ENCODE measurements at regions not wholly inside any gene's neighbourhood (a gene's known extent, or its start where the extent isn't known, plus 50 kb on each side); places are given as distances from the start of the nearest gene placed in this dataset.

GRCh38 chr13:105406551-105406950, 1128.9 kb downstream of the EFNB2 start:
- no peaks in the 10 kb centered on the region for H3K4me1 ChIP-seq (ENCODE audit: control insufficient read depth in 1 of 2, insufficient read depth in 2 of 2, low read length in 2 of 2)
- DNase-seq (no peak), ATAC-seq (ENCODE audit: low FRiP score) (no peak)
- intact Hi-C loops (cut with DNase I) = no loop called here
- WGBS, 2 donors = 91 to 93% methylated on average over 3 of the region's 3 CpGs
- H3K4me3 ChIP-seq (ENCODE audit: low read length in 2 of 2) = no peak overlapping the region
- no peaks in the 10 kb centered on the region for H3K9me3 ChIP-seq (ENCODE audit: control insufficient read depth, low read length)
- no peaks in the 10 kb centered on the region for H3K36me3 ChIP-seq (ENCODE audit: control insufficient read depth in 1 of 2, insufficient read depth in 2 of 2, low read length in 1 of 2)
- no peaks in the 10 kb centered on the region for H3K27me3 ChIP-seq (ENCODE audit: control insufficient read depth in 1 of 2, insufficient read depth in 2 of 2, low read length in 1 of 2)
- H3K27ac ChIP-seq (ENCODE audit: low read depth in 1 of 2, low read length in 2 of 2) = no peak overlapping the region

GRCh38 chr13:105403086-105403485, 1132.4 kb downstream of the EFNB2 start:
- H3K4me1 ChIP-seq (ENCODE audit: control insufficient read depth in 1 of 2, insufficient read depth in 2 of 2, low read length in 2 of 2) = no peaks in the 10 kb centered on the region
- H3K27ac ChIP-seq (ENCODE audit: low read depth in 1 of 2, low read length in 2 of 2) = no peak overlapping the region
- no peaks in the 10 kb centered on the region for H3K27me3 ChIP-seq (ENCODE audit: control insufficient read depth in 1 of 2, insufficient read depth in 2 of 2, low read length in 1 of 2)
- intact Hi-C loops (cut with DNase I) = no loop called here
- H3K9me3 ChIP-seq (ENCODE audit: control insufficient read depth, low read length) = no peaks in the 10 kb centered on the region
- ATAC-seq (ENCODE audit: low FRiP score) (no peak), DNase-seq (no peak)
- no peak overlapping the region for H3K4me3 ChIP-seq (ENCODE audit: low read length in 2 of 2)
- no peaks in the 10 kb centered on the region for H3K36me3 ChIP-seq (ENCODE audit: control insufficient read depth in 1 of 2, insufficient read depth in 2 of 2, low read length in 1 of 2)

- Histone ChIP-seq H3K36me3 (ENCODE audit: control insufficient read depth in 1 of 2, insufficient read depth in 2 of 2, low read length in 1 of 2) (no peaks in the 10 kb centered on the region), H3K27me3 (ENCODE audit: control insufficient read depth in 1 of 2, insufficient read depth in 2 of 2, low read length in 1 of 2) (no peaks in the 10 kb centered on the region), H3K9me3 (ENCODE audit: control insufficient read depth, low read length) (no peaks in the 10 kb centered on the region), H3K4me1 (ENCODE audit: control insufficient read depth in 1 of 2, insufficient read depth in 2 of 2, low read length in 2 of 2) (no peaks in the 10 kb centered on the region), H3K27ac (ENCODE audit: low read depth in 1 of 2, low read length in 2 of 2) (no peak overlapping the region), H3K4me3 (ENCODE audit: low read length in 2 of 2) (no peak overlapping the region)
- DNase-seq = no peak
- intact Hi-C loops (cut with DNase I) = no loop called here
- ATAC-seq (ENCODE audit: low FRiP score) = no peak
- WGBS, 2 donors = 60 to 77% methylated on average over 1 of the region's 1 CpG
These were observed 1140.4 kb downstream of the EFNB2 start for GRCh38 chr13:105395041-105395440.

- intact Hi-C loops (cut with DNase I) = no loop called here
- no peaks in the 10 kb centered on the region for H3K9me3 ChIP-seq (ENCODE audit: control insufficient read depth, low read length)
- ATAC-seq (ENCODE audit: low FRiP score) (no peak), DNase-seq (no peak)
- no peaks in the 10 kb centered on the region for H3K4me1 ChIP-seq (ENCODE audit: control insufficient read depth in 1 of 2, insufficient read depth in 2 of 2, low read length in 2 of 2)
- H3K27me3 ChIP-seq (ENCODE audit: control insufficient read depth in 1 of 2, insufficient read depth in 2 of 2, low read length in 1 of 2) = no peaks in the 10 kb centered on the region
- H3K4me3 ChIP-seq (ENCODE audit: low read length in 2 of 2) = no peak overlapping the region
- 84% methylated on average over 2 of the region's 2 CpGs for WGBS, 2 donors
- H3K27ac ChIP-seq (ENCODE audit: low read depth in 1 of 2, low read length in 2 of 2) = no peak overlapping the region
- H3K36me3 ChIP-seq (ENCODE audit: control insufficient read depth in 1 of 2, insufficient read depth in 2 of 2, low read length in 1 of 2) = no peaks in the 10 kb centered on the region
These were observed 1146.1 kb downstream of the EFNB2 start for GRCh38 chr13:105389373-105389772.

- WGBS, 2 donors = 87 to 92% methylated on average over 7 of the region's 7 CpGs
- Histone ChIP-seq H3K9me3 (ENCODE audit: control insufficient read depth, low read length) (no peaks in the 10 kb centered on the region), H3K36me3 (ENCODE audit: control insufficient read depth in 1 of 2, insufficient read depth in 2 of 2, low read length in 1 of 2) (no peaks in the 10 kb centered on the region), H3K27ac (ENCODE audit: low read depth in 1 of 2, low read length in 2 of 2) (no peak overlapping the region), H3K4me3 (ENCODE audit: low read length in 2 of 2) (no peak overlapping the region), H3K27me3 (ENCODE audit: control insufficient read depth in 1 of 2, insufficient read depth in 2 of 2, low read length in 1 of 2) (no peaks in the 10 kb centered on the region), H3K4me1 (ENCODE audit: control insufficient read depth in 1 of 2, insufficient read depth in 2 of 2, low read length in 2 of 2) (no peaks in the 10 kb centered on the region)
- ATAC-seq (ENCODE audit: low FRiP score) = no peak
- intact Hi-C loops (cut with DNase I) = no loop called here
- no peak for DNase-seq
These were observed 1158.0 kb downstream of the EFNB2 start for GRCh38 chr13:105377452-105377851.

- H3K27me3 ChIP-seq (ENCODE audit: control insufficient read depth in 1 of 2, insufficient read depth in 2 of 2, low read length in 1 of 2) = no peaks in the 10 kb centered on the region
- H3K9me3 ChIP-seq (ENCODE audit: control insufficient read depth, low read length) = no peaks in the 10 kb centered on the region
- H3K4me3 ChIP-seq (ENCODE audit: low read length in 2 of 2) = no peak overlapping the region
- DNase-seq (no peak), ATAC-seq (ENCODE audit: low FRiP score) (no peak)
- no peaks in the 10 kb centered on the region for H3K36me3 ChIP-seq (ENCODE audit: control insufficient read depth in 1 of 2, insufficient read depth in 2 of 2, low read length in 1 of 2)
- 26 to 40% methylated on average over 2 of the region's 2 CpGs for WGBS, 2 donors
- no peaks in the 10 kb centered on the region for H3K4me1 ChIP-seq (ENCODE audit: control insufficient read depth in 1 of 2, insufficient read depth in 2 of 2, low read length in 2 of 2)
- no peak overlapping the region for H3K27ac ChIP-seq (ENCODE audit: low read depth in 1 of 2, low read length in 2 of 2)
- intact Hi-C loops (cut with DNase I) = no loop called here
These were observed 1165.3 kb downstream of the EFNB2 start for GRCh38 chr13:105370011-105370650.

- Histone ChIP-seq H3K9me3 (ENCODE audit: control insufficient read depth, low read length) (no peaks in the 10 kb centered on the region), H3K27me3 (ENCODE audit: control insufficient read depth in 1 of 2, insufficient read depth in 2 of 2, low read length in 1 of 2) (no peaks in the 10 kb centered on the region), H3K36me3 (ENCODE audit: control insufficient read depth in 1 of 2, insufficient read depth in 2 of 2, low read length in 1 of 2) (no peaks in the 10 kb centered on the region), H3K27ac (ENCODE audit: low read depth in 1 of 2, low read length in 2 of 2) (no peak overlapping the region), H3K4me3 (ENCODE audit: low read length in 2 of 2) (no peak overlapping the region), H3K4me1 (ENCODE audit: control insufficient read depth in 1 of 2, insufficient read depth in 2 of 2, low read length in 2 of 2) (no peaks in the 10 kb centered on the region)
- ATAC-seq (ENCODE audit: low FRiP score) (no peak), DNase-seq (no peak)
- intact Hi-C loops (cut with DNase I) = no loop called here
- 96% methylated on average over 4 of the region's 4 CpGs for WGBS, 2 donors
These were observed 1166.7 kb downstream of the EFNB2 start for GRCh38 chr13:105368781-105369180.

GRCh38 chr13:105365831-105366230, 1169.6 kb downstream of the EFNB2 start:
- WGBS, 2 donors = 49 to 63% methylated on average over 1 of the region's 1 CpG
- DNase-seq (no peak), ATAC-seq (ENCODE audit: low FRiP score) (no peak)
- Histone ChIP-seq H3K36me3 (ENCODE audit: control insufficient read depth in 1 of 2, insufficient read depth in 2 of 2, low read length in 1 of 2) (no peaks in the 10 kb centered on the region), H3K4me1 (ENCODE audit: control insufficient read depth in 1 of 2, insufficient read depth in 2 of 2, low read length in 2 of 2) (peaks cover 0 to 1% of the 10 kb centered on the region in 2 donors), H3K27ac (ENCODE audit: low read depth in 1 of 2, low read length in 2 of 2) (no peak overlapping the region), H3K27me3 (ENCODE audit: control insufficient read depth in 1 of 2, insufficient read depth in 2 of 2, low read length in 1 of 2) (no peaks in the 10 kb centered on the region), H3K4me3 (ENCODE audit: low read length in 2 of 2) (no peak overlapping the region), H3K9me3 (ENCODE audit: control insufficient read depth, low read length) (no peaks in the 10 kb centered on the region)
- intact Hi-C loops (cut with DNase I) = no loop called here

- Histone ChIP-seq H3K36me3 (ENCODE audit: control insufficient read depth in 1 of 2, insufficient read depth in 2 of 2, low read length in 1 of 2) (no peaks in the 10 kb centered on the region), H3K4me3 (ENCODE audit: low read length in 2 of 2) (no peak overlapping the region), H3K27me3 (ENCODE audit: control insufficient read depth in 1 of 2, insufficient read depth in 2 of 2, low read length in 1 of 2) (no peaks in the 10 kb centered on the region), H3K9me3 (ENCODE audit: control insufficient read depth, low read length) (no peaks in the 10 kb centered on the region), H3K4me1 (ENCODE audit: control insufficient read depth in 1 of 2, insufficient read depth in 2 of 2, low read length in 2 of 2) (peaks cover 0 to 1% of the 10 kb centered on the region in 2 donors), H3K27ac (ENCODE audit: low read depth in 1 of 2, low read length in 2 of 2) (no peak overlapping the region)
- 67 to 78% methylated on average over 3 of the region's 3 CpGs for WGBS, 2 donors
- no peak for ATAC-seq (ENCODE audit: low FRiP score)
- intact Hi-C loops (cut with DNase I) = no loop called here
- DNase-seq = no peak
These were observed 1170.4 kb downstream of the EFNB2 start for GRCh38 chr13:105365021-105365550.

Data from aorta (tissue), 5 donors.